BLaER1 treated with 17β-estradiol and CSF1 and Interleukin-3, amounts not matched to agents 10 nM and 100 nM (cell line): ENCODE measurements at regions not wholly inside any gene's neighbourhood (a gene's known extent, or its start where the extent isn't known, plus 50 kb on each side); places are given as distances from the start of the nearest gene placed in this dataset.
A peak's percentile ranks its signal among the peaks of the same experiment; 100 is the strongest.

Source experiments
- H3K27ac ChIP-seq, 11 experiments: shearing (Covaris generic); formaldehyde crosslinking; 2 replicates each; pipeline ENCODE4 v1.8.1; 2022
- H3K27me3 ChIP-seq, 11 experiments: shearing (Covaris generic); formaldehyde crosslinking; 2 replicates each; pipeline ENCODE4 v1.8.1; 2022
- H3K36me3 ChIP-seq, 11 experiments: shearing (Covaris generic); formaldehyde crosslinking; 2 replicates each; pipeline ENCODE4 v1.8.1; 2022
- H3K4me1 ChIP-seq, 10 experiments: shearing (Covaris generic); formaldehyde crosslinking; 2 replicates each; pipeline ENCODE4 v1.8.1; 2022
- H3K4me2 ChIP-seq, 11 experiments: shearing (Covaris generic); formaldehyde crosslinking; 2 replicates each; pipeline ENCODE4 v1.8.1; 2022
- H3K4me3 ChIP-seq, 10 experiments: shearing (Covaris generic); formaldehyde crosslinking; 2 replicates each; pipeline ENCODE4 v1.8.1; 2022
- H3K9ac ChIP-seq, 11 experiments: shearing (Covaris generic); formaldehyde crosslinking; 2 replicates each; pipeline ENCODE4 v1.8.1; 2022
- H3K9me3 ChIP-seq, 11 experiments: shearing (Covaris generic); formaldehyde crosslinking; replicated peaks in 1 of 11; 2 replicates each; pipeline ENCODE4 v1.8.1; 2022
- H4K20me1 ChIP-seq, 11 experiments: shearing (Covaris generic); formaldehyde crosslinking; 2 replicates each; pipeline ENCODE4 v1.8.1; 2022
- Cebpa-rat ChIP-seq, 11 experiments: shearing (Covaris generic); IDR thresholded peaks; 2 replicates each; pipeline ENCODE4 v1.8.1; 2022

GRCh38 chr13:95362666-95363065, 61.4 kb upstream of the ABCC4 start:
- Histone ChIP-seq H3K4me2 (no peak overlapping the region), H3K9me3 (peaks cover 0 to 18% (median 0%) of the 10 kb centered on the region in 11 experiments; a peak in 5 of 22 replicates), H3K27ac (no peak overlapping the region), H3K9ac (no peak overlapping the region), H3K4me1 (peaks cover 4 to 16% (median 7%) of the 10 kb centered on the region in 10 experiments; a peak in 17 of 20 replicates), H3K4me3 (no peak overlapping the region), H4K20me1 (no peaks in the 10 kb centered on the region), H3K27me3 (no peaks in the 10 kb centered on the region), H3K36me3 (no peaks in the 10 kb centered on the region)
- no peak for TF ChIP-seq Cebpa-rat (IDR thresholded peaks at IDR 0.05)

GRCh38 chr13:95367309-95367843, 66.1 kb upstream of the ABCC4 start:
- Histone ChIP-seq H3K9ac (no peak overlapping the region), H3K9me3 (peaks cover 0 to 18% (median 4%) of the 10 kb centered on the region in 11 experiments; a peak in 6 of 22 replicates), H3K27ac (0 out of 22 replicates have a peak overlapping the region, but pooled peaks of 1 of the 11 experiments have one; percentile 6), H3K36me3 (no peaks in the 10 kb centered on the region), H3K4me2 (peak overlapping the region in 10 of 11 experiments; percentile 1 to 41 (median 16); a peak in 12 of 22 replicates), H3K4me1 (peaks cover 6 to 18% (median 11%) of the 10 kb centered on the region in 10 experiments; a peak in 17 of 20 replicates), H3K4me3 (no peak overlapping the region), H4K20me1 (no peaks in the 10 kb centered on the region), H3K27me3 (no peaks in the 10 kb centered on the region)
- TF ChIP-seq Cebpa-rat (IDR thresholded peaks at IDR 0.05), result no peak

GRCh38 chr13:95368998-95369397, 67.7 kb upstream of the ABCC4 start:
- H3K36me3 ChIP-seq, result no peaks in the 10 kb centered on the region

GRCh38 chr13:95375706-95376105, 74.5 kb upstream of the ABCC4 start:
- no peak overlapping the region for H3K4me2 ChIP-seq
- H4K20me1 ChIP-seq, result no peaks in the 10 kb centered on the region
- TF ChIP-seq Cebpa-rat (IDR thresholded peaks at IDR 0.05), result no peak
- no peak overlapping the region for H3K27ac ChIP-seq
- H3K4me3 ChIP-seq, result no peak overlapping the region
- no peaks in the 10 kb centered on the region for H3K9me3 ChIP-seq
- H3K4me1 ChIP-seq, result peaks cover 0 to 5% (median 4%) of the 10 kb centered on the region in 10 experiments; a peak in 7 of 20 replicates
- H3K27me3 ChIP-seq, result no peaks in the 10 kb centered on the region
- no peaks in the 10 kb centered on the region for H3K36me3 ChIP-seq
- H3K9ac ChIP-seq, result no peak overlapping the region

More at GRCh38 chr13:95368998-95369397, 67.7 kb upstream of the ABCC4 start:
- no peak overlapping the region for H3K9ac ChIP-seq
- H3K4me2 ChIP-seq, result no peak overlapping the region
- no peak overlapping the region for H3K27ac ChIP-seq
- no peak overlapping the region for H3K4me3 ChIP-seq
- no peak for TF ChIP-seq Cebpa-rat (IDR thresholded peaks at IDR 0.05)
- H3K4me1 ChIP-seq, result peaks cover 6 to 15% (median 11%) of the 10 kb centered on the region in 10 experiments; a peak in 17 of 20 replicates
- peaks cover 0 to 12% (median 4%) of the 10 kb centered on the region in 11 experiments; a peak in 4 of 22 replicates for H3K9me3 ChIP-seq
- no peaks in the 10 kb centered on the region for H4K20me1 ChIP-seq
- no peaks in the 10 kb centered on the region for H3K27me3 ChIP-seq

GRCh38 chr13:95378603-95379002, 77.4 kb upstream of the ABCC4 start:
- Histone ChIP-seq H3K36me3 (no peaks in the 10 kb centered on the region), H3K27ac (no peak overlapping the region), H3K9me3 (no peaks in the 10 kb centered on the region), H4K20me1 (no peaks in the 10 kb centered on the region), H3K4me3 (no peak overlapping the region), H3K4me1 (peaks cover 0 to 8% (median 4%) of the 10 kb centered on the region in 10 experiments; a peak in 7 of 20 replicates), H3K9ac (no peak overlapping the region), H3K27me3 (no peaks in the 10 kb centered on the region), H3K4me2 (no peak overlapping the region)
- no peak for TF ChIP-seq Cebpa-rat (IDR thresholded peaks at IDR 0.05)

- Histone ChIP-seq H3K9me3 (peaks cover 0 to 8% (median 3%) of the 10 kb centered on the region in 11 experiments; a peak in 11 of 22 replicates), H3K27ac (no peak overlapping the region), H3K36me3 (no peaks in the 10 kb centered on the region), H4K20me1 (no peaks in the 10 kb centered on the region), H3K27me3 (no peaks in the 10 kb centered on the region), H3K4me1 (peaks cover 0 to 8% (median 4%) of the 10 kb centered on the region in 10 experiments; a peak in 9 of 20 replicates), H3K9ac (peak overlapping the region in 1 of 11 experiments; percentile 44; a peak in 2 of 22 replicates), H3K4me3 (no peak overlapping the region), H3K4me2 (peak overlapping the region in 6 of 11 experiments; percentile 24 to 69 (median 36); a peak in 7 of 22 replicates)
- no peak for TF ChIP-seq Cebpa-rat (IDR thresholded peaks at IDR 0.05)
These were observed 79.4 kb upstream of the ABCC4 start for GRCh38 chr13:95380468-95381211.

- H3K4me3 ChIP-seq, result no peak overlapping the region
- no peak overlapping the region for H3K27ac ChIP-seq
These were observed 79.9 kb upstream of the ABCC4 start for GRCh38 chr13:95381212-95381527.

GRCh38 chr13:95382411-95382810, 81.2 kb upstream of the ABCC4 start:
- no peaks in the 10 kb centered on the region for H4K20me1 ChIP-seq
- no peak overlapping the region for H3K27ac ChIP-seq
- peaks cover 0 to 18% (median 5%) of the 10 kb centered on the region in 10 experiments; a peak in 13 of 20 replicates for H3K4me1 ChIP-seq
- no peak overlapping the region for H3K4me2 ChIP-seq
- peaks cover 0 to 17% (median 12%) of the 10 kb centered on the region in 11 experiments; a peak in 15 of 22 replicates for H3K9me3 ChIP-seq
- H3K9ac ChIP-seq, result no peak overlapping the region
- H3K27me3 ChIP-seq, result no peaks in the 10 kb centered on the region
- H3K36me3 ChIP-seq, result no peaks in the 10 kb centered on the region
- no peak overlapping the region for H3K4me3 ChIP-seq
- TF ChIP-seq Cebpa-rat (IDR thresholded peaks at IDR 0.05), result no peak

More at GRCh38 chr13:95381212-95381527, 79.9 kb upstream of the ABCC4 start:
- Histone ChIP-seq H4K20me1 (no peaks in the 10 kb centered on the region), H3K9ac (0 out of 22 replicates have a peak overlapping the region, but pooled peaks of 1 of the 11 experiments have one; percentile 44), H3K9me3 (peaks cover 0 to 14% (median 8%) of the 10 kb centered on the region in 11 experiments; a peak in 14 of 22 replicates), H3K4me1 (peaks cover 0 to 10% (median 4%) of the 10 kb centered on the region in 10 experiments; a peak in 9 of 20 replicates), H3K4me2 (peak overlapping the region in 4 of 11 experiments; percentile 34 to 69 (median 46); a peak in 4 of 22 replicates), H3K27me3 (no peaks in the 10 kb centered on the region), H3K36me3 (no peaks in the 10 kb centered on the region)
- no peak for TF ChIP-seq Cebpa-rat (IDR thresholded peaks at IDR 0.05)

- no peak overlapping the region for H3K4me2 ChIP-seq
- H3K27me3 ChIP-seq, result no peaks in the 10 kb centered on the region
- TF ChIP-seq Cebpa-rat (IDR thresholded peaks at IDR 0.05), result no peak
- H3K9ac ChIP-seq, result no peak overlapping the region
- H4K20me1 ChIP-seq, result no peaks in the 10 kb centered on the region
- no peaks in the 10 kb centered on the region for H3K36me3 ChIP-seq
- H3K9me3 ChIP-seq, result peaks cover 0 to 17% (median 12%) of the 10 kb centered on the region in 11 experiments; a peak in 15 of 22 replicates
- no peak overlapping the region for H3K4me3 ChIP-seq
- no peak overlapping the region for H3K27ac ChIP-seq
- peaks cover 4 to 23% (median 10%) of the 10 kb centered on the region in 10 experiments; a peak in 14 of 20 replicates for H3K4me1 ChIP-seq
These were observed 81.7 kb upstream of the ABCC4 start for GRCh38 chr13:95382916-95383315.
